ENCODE measurements at regions not wholly inside any gene's neighbourhood (a gene's known extent, or its start where the extent isn't known, plus 50 kb on each side); places are given as distances from the start of the nearest gene placed in this dataset.
"Not testable (repeated sequence)": the region's sequence is repeated elsewhere in the genome, so short reads cannot be mapped to it uniquely, and the experiment has no call there.

GRCh38 chr6:11380969-11381744, 148.7 kb upstream of the NEDD9 start:
- no peak for DNase-seq

- DNase-seq = no peak
Measured at GRCh38 chr6:11380549-11380948, 148.1 kb upstream of the NEDD9 start.

- no peak for DNase-seq
Measured at GRCh38 chr6:11379805-11380204, 147.3 kb upstream of the NEDD9 start.

- DNase-seq = no peak
Measured at GRCh38 chr6:11378639-11379038, 146.2 kb upstream of the NEDD9 start.

- no peak for DNase-seq
Measured at GRCh38 chr6:11374036-11375010, 141.9 kb upstream of the NEDD9 start.

GRCh38 chr6:11373208-11373607, 140.7 kb upstream of the NEDD9 start:
- no peak for DNase-seq

- DNase-seq = not testable (repeated sequence)
Measured at GRCh38 chr6:11372186-11372790, 139.8 kb upstream of the NEDD9 start.

GRCh38 chr6:11370191-11371018, 137.9 kb upstream of the NEDD9 start:
- no peak for DNase-seq

- no peak for DNase-seq
Measured at GRCh38 chr6:11368760-11369159, 136.3 kb upstream of the NEDD9 start.

GRCh38 chr6:11368264-11368663, 135.8 kb upstream of the NEDD9 start:
- DNase-seq = no peak

- DNase-seq = no peak
Measured at GRCh38 chr6:11367638-11368199, 135.3 kb upstream of the NEDD9 start.

GRCh38 chr6:11366934-11367637, 134.6 kb upstream of the NEDD9 start:
- DNase-seq = no peak

- no peak for DNase-seq
Measured at GRCh38 chr6:11366183-11366933, 133.9 kb upstream of the NEDD9 start.

GRCh38 chr6:11364971-11365397, 132.5 kb upstream of the NEDD9 start:
- DNase-seq = no peak

GRCh38 chr6:11363881-11364576, 131.6 kb upstream of the NEDD9 start:
- no peak for DNase-seq

- no peak for DNase-seq
Measured at GRCh38 chr6:11362564-11362963, 130.1 kb upstream of the NEDD9 start.

GRCh38 chr6:11358904-11359830, 126.7 kb upstream of the NEDD9 start:
- DNase-seq = no peak

- no peak for DNase-seq
Measured at GRCh38 chr6:11357285-11357684, 124.8 kb upstream of the NEDD9 start.
